ENCODE measurements at regions not wholly inside any gene's neighbourhood (a gene's known extent, or its start where the extent isn't known, plus 50 kb on each side); places are given as distances from the start of the nearest gene placed in this dataset.

DNA sequence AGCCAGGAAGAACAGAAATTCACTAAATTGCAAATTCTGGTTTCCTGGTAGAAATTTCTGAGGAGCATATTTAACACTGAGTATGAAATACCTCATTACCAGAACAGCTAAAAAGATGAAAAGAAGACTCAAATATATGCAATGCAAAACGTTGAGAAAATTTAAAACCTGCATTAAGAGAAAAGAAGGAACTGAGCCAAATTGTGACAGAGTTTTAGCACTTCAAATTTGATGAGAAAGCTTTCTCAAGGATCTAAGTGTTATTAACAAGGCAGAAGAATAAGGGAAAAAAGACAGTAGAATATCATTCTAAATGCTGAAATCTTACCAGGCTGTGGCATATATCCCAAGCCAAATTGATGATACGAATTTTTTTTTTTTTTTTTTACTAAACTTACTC is 443.0 kb downstream of the COL12A1 start:
- no peak for DNase-seq

- DNase-seq, result no peak
Measured at GRCh38 chr6:74757813-74758212, 448.0 kb downstream of the COL12A1 start.

- DNase-seq, result no peak
Measured at GRCh38 chr6:74756923-74757322, 448.9 kb downstream of the COL12A1 start.

DNA sequence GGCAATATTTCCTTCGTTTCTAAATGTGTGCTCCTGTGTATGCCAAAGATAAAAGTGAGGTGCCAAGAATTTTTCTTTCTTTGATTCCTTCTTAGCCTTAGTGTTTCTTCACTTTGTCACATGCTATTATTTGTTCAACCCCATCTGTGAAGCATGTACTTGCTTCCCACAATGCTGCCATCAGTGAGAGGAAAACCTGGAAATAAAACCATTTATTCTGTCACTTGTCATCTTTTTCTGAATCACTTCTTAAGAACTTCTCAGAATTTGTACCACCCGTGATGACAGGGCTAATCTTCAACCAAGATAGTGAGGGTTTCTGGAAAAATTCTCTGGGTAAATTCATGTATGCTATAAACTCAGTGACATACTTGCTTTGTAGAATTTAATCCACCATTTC is 450.1 kb downstream of the COL12A1 start:
- DNase-seq, result no peak

DNA sequence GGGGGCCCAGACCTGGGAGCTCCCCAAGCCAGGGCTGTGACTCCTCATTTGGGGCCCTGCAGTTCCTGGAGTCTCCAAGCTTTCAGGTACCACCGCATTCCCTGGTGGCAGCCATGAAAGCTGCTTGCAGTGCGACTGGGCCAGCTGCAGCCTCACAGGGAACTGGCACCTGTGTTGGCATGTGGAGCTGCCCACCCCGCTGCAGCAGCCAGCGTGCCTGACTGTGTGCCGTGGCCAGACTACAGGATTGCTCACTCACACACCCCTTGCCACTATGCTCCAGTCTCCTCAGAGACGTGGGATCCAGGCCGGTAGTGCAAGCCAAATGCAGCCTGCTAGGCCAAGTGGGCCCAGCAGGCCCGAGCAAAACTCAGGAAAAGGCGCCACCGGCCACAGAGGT is 450.7 kb downstream of the COL12A1 start:
- DNase-seq, result no peak

DNA sequence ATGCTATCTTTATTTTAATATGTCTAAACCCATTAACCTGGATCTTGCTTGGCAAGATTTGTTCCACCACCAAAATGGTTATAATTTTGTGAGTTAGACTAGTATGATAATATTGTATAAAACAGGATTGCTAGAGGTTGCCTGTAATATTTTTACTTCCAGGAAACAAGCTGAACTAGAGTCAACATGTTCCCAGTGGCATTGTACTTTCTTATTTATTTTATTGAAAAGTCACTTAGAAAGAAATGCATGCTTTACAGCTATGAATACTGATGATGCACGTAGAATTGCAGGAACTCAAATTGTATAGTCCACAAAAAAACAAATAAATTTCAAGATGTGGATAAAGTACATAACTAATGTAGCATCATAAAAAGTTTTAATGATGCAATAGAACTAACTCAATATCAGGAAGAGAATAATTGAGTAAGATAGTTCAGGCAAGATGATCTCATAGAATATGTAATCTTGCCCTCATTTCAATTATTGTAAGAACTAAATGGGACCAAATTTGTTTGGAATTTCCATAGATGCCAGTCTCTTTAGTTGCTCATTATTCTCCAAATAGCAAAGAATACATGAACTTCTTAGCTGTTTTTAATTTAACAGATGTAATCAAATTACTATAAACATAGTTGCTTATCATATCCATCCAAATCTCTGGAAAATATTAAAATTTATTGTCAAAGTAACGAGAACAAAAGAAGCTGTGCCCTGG is 451.8 kb downstream of the COL12A1 start:
- no peak for DNase-seq

GRCh38 chr6:74752303-74752702 is 453.6 kb downstream of the COL12A1 start:
- no peak for DNase-seq

DNA sequence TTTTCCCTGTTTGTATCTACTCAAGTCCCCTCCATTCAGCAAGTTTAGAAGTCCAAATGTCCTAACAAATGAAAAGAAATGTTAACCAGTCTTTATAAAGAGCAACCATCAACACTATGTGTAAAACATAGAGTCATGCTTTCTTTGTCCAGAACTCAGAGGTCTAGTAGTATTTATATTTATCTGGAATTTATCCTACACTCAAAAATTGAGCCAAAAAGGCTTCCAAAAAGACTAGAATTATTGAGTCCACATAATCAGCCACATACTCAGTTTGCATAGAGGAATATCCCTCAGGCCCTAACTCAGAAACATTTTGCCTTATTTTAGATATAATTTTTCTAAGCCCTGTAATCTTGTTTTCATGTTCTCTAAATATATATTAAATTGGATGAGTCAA is 455.0 kb downstream of the COL12A1 start:
- no peak for DNase-seq

DNA sequence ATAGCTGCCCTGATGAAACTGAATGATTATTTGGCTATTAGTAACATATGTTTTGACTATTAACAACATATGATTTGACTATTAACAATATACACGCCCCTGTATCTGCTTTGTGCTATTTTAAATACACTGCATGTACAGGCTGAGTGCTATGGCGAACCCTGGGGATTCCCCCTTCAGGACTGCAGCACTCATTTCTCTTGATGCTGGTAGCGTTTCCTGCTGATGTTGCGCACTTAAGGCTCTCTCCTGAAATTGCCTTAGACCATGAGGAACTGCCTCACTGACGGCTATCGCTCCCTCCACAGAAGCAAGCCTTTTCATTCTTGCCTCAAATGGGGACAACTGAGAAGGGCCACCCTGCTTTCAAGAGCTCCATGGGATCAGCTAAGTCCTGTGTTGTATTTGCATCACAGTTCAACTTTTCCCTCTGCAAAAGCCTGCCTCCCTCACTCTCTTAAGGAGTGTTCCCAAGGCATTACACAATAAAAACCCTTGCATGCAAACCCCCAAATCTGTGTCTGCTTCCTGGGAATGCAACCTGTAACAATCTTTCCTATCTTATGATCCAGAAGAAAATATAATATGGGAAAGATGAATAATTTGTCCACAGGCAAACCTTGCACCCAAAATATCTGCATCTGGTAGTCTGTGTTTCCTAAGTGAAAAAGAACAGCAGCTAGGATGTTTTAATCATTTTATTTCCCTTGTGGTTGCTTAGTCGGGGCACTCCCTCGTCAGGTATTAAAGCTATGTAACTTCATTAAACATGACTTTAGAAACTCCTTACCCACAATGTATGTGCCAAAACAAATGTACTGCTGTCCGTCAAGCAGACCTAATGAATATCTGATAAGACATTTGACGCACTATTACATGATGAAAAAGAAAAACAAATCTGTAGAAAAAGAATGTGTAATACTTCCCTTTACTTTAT is 456.4 kb downstream of the COL12A1 start:
- no peak for DNase-seq

DNA sequence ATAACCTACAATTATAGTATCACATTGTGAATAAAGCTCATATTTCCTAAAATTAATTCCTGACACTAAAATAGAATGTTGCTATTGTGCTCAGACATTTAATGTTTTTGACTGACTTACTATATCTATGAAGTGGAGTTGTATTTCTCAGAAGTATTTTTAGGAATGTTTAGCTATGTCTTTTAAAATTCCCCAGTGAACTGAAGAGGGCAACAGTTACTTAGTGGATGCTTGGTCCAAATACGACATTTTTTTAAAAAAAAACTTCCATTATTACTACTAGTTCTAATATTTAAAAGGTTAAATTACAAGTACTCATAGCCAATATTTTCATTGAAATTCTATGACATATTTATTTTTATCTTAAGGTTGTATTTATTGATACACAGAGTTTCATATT is 460.2 kb downstream of the COL12A1 start:
- DNase-seq, result no peak

GRCh38 chr6:74742793-74743508 is 462.9 kb downstream of the COL12A1 start:
- DNase-seq, result no peak

DNA sequence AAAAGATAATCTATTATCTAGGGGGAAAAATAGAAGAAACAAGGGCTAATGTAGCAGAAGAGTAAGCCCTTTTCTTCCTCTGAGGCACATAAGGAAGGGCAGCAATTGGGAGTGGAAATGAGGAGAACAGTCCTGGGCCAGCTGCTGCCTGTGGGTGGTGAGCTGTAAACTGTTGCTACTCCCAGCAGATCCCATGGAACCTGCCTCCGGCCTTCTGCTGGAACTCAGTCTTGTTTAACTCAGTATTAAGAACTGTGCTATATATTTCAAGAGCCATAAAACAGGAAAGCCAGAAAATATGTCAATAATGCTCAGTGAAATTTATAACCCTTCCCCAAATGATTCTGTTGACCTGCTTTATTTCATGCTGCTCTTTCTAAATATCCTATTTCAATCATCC is 464.2 kb downstream of the COL12A1 start:
- DNase-seq, result no peak

GRCh38 chr6:74735304-74735703 is 470.5 kb downstream of the COL12A1 start:
- DNase-seq, result no peak

DNA sequence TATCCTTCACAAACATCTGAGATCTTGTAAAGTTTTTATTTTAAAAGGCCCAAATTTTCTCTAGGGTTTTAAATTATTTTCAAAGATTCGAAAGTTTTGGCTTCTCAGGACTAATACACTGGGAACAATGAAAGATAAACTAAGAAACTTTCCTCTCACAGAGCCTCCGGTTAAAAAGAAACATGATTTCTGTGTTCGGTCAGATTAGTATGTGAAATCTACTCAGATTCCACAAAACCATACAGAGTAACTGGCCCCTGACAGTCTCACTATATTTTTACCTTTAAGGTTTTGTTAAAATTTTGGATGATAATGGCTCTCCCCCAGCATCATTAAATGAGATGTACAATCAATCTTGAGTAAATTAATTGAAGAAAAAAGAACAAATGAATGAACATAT is 471.0 kb downstream of the COL12A1 start:
- no peak for DNase-seq

DNA sequence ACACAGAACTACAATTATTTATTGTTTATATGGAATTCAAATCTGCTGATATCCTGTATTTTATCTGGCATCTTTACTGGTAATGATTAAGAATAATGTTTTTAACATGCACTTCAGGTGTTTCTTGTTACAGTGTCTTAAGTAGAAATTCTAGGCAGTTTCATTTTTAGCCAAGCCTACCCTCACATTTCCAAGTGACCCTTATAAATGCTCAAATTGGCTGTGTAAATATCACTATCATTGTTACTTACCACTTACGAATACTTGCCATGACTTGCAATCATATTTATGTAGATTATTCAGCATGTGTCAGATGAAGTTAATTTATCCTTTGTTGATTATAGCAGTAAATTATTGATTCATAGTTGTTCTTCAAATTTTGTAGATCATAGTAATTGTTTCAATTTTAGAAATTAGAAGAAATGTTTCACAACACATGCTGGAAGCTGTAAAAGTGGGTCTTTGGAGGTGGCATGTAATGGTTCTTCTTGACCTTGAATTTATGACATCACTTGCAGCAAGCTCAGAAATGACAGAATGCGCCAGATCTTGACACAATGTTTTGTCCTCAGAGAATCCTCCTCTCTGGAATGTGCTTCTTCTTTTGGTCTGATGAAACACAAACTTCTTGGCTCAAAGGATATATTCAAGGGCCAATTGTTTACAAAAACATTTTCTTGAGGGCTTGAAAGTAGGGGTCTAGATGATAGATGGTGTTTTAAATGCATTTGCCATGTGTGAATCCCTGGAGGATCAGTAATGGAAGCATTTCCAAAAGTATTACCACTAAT is 471.8 kb downstream of the COL12A1 start:
- no peak for DNase-seq

- DNase-seq, result no peak
Measured at GRCh38 chr6:74731931-74732330, 473.9 kb downstream of the COL12A1 start.

DNA sequence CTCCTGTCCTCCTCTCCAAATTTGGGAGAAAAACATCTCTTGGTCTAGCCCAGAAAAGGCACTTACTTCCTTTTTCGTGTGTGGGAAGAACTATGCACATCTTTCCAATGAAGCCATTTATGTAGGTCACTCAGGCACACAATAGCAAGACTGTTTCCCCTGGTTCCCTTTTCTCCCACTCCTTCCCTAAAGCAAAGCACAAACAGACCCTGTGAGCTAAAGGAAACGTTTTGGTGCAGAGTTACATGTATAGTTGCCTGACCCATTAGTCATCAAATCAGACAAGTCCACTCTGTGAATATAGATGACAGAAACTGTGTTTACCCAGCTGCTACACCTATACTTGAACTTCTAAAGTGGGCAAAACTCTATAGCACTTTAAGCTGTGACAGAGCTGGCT is 474.6 kb downstream of the COL12A1 start:
- no peak for DNase-seq

DNA sequence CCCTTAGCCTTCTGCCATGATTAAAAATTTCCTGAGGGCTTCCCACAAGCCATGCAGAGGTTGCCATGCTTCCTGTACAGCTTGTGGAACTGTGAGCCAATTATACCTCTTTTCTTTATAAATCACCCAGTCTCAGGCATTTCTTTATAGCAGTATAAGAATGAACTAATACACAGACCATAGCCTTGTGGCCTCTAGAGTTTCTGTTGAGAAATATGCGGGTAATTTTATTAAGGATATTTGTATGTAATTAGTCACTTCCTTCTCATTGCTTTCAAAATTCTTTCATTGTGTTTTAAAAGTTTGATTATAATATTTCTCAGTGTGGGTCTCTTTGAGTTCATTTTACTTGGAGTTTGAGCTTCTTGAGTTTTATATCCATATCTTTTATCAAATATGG is 484.9 kb downstream of the COL12A1 start:
- DNase-seq, result no peak

DNA sequence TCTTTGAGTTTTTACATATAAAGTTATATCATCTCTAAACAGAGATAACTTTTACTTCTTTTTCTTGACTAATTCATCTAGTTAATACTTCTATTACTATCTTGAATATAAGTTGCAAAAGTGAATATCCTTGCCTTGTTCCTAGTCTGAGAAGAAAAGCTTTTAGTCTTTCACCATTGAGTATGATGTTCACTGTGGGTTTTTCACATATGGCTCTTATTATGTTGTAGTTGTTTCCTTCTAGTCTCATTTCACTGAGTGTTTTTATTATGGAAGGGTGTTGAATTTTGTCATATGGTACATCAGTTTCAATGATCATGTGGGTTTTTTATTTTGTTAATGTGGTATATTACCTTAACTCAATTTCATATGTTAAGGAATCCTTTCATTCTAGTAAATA is 488.3 kb downstream of the COL12A1 start:
- no peak for DNase-seq

- peak; percentile 1 for DNase-seq
Measured at GRCh38 chr6:74715355-74716085, 490.3 kb downstream of the COL12A1 start.

DNA sequence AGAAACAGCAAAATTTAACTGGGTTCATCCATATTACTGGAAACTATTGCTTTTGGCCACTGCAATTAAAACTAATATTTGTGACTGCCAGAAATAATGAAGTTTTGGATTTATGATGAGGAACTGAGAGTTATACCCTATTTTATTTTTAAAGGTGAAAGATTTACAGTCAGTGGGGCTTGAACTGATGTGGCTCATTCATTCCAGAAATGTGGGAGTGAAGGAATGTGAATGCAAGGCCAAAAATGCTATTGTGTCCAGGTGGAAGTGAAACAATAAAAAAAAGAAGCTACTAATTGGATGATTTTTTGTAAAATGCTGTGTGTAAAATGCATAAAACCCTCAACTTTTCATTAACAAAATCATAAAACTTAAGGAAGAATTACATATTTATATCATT is 491.9 kb downstream of the COL12A1 start:
- no peak for DNase-seq

- DNase-seq, result no peak
Measured at GRCh38 chr6:74705451-74705850, 500.4 kb downstream of the COL12A1 start.

Data from MV-4-11 (cell line).